ENCODE measurements at regions not wholly inside any gene's neighbourhood (a gene's known extent, or its start where the extent isn't known, plus 50 kb on each side); places are given as distances from the start of the nearest gene placed in this dataset.

GRCh38 chr16:50986453-50986852, 164.6 kb downstream of the SALL1 start:
- Histone ChIP-seq H3K9ac (replicated peaks in 1 of 4; ENCODE audit: extremely low read depth in 1 of 4, low read depth in 3 of 4, low read length in 3 of 4) (no peak overlapping the region), H3K4me1 (replicated peaks in 1 of 4; ENCODE audit: control insufficient read depth in 3 of 4, insufficient read depth in 4 of 4, low read length in 3 of 4) (no peaks in the 10 kb centered on the region), H3K23ac (ENCODE audit: insufficient read length) (no peak overlapping the region), H2BK120ac (replicated peaks; ENCODE audit: low read depth, low read length) (no peak overlapping the region), H2BK5ac (ENCODE audit: low read depth, low read length) (no peak overlapping the region), H3K4me2 (ENCODE audit: insufficient read depth in 1 of 2, low read depth in 2 of 2, low read length in 2 of 2) (no peak overlapping the region), H3K4ac (replicated peaks; ENCODE audit: insufficient read length, low read depth, low read length) (no peak overlapping the region), H2BK12ac (ENCODE audit: low read depth, low read length) (no peak overlapping the region), H3K79me2 (ENCODE audit: control insufficient read depth in 1 of 2, insufficient read depth in 2 of 2, low read length in 2 of 2) (no peaks in the 10 kb centered on the region), H4K20me1 (replicated peaks in 1 of 2; ENCODE audit: control insufficient read depth in 1 of 2, insufficient read depth in 2 of 2, low read length in 2 of 2) (no peaks in the 10 kb centered on the region), H3K56ac (replicated peaks; ENCODE audit: insufficient read length, low read depth, low read length) (no peak overlapping the region), H3K27me3 (replicated peaks in 1 of 4; ENCODE audit: control insufficient read depth in 3 of 4, extremely low read depth in 1 of 4, insufficient read depth in 3 of 4, low read length in 3 of 4) (no peaks in the 10 kb centered on the region), H4K91ac (replicated peaks; ENCODE audit: insufficient read length, low read length) (no peak overlapping the region), H3K4me3 (ENCODE audit: extremely low read depth in 1 of 4, insufficient read depth in 2 of 4, low read depth in 3 of 4, low read length in 4 of 4) (no peak overlapping the region), H2AFZ (ENCODE audit: low read length) (no peak overlapping the region), H3K27ac (ENCODE audit: low read depth, low read length) (no peak overlapping the region), H2BK20ac (ENCODE audit: low read length) (no peak overlapping the region), H2BK15ac (ENCODE audit: low read length) (no peak overlapping the region), H3K36me3 (ENCODE audit: control insufficient read depth in 2 of 4, insufficient read depth in 4 of 4, low read length in 3 of 4) (no peaks in the 10 kb centered on the region), H3K9me3 (ENCODE audit: insufficient read depth in 2 of 2, low read depth in 1 of 2, low read length in 1 of 2) (no peaks in the 10 kb centered on the region), H3K23me2 (ENCODE audit: low read depth, low read length) (no peaks in the 10 kb centered on the region), H3K18ac (ENCODE audit: extremely low read depth, low read length) (no peak overlapping the region), H3K14ac (ENCODE audit: insufficient read length) (no peak overlapping the region), H4K8ac (ENCODE audit: extremely low read depth, insufficient read depth, low read length) (no peak overlapping the region), H3K79me1 (ENCODE audit: low read depth, low read length) (no peaks in the 10 kb centered on the region), H2AK5ac (ENCODE audit: low read depth, low read length) (no peak overlapping the region), H4K5ac (ENCODE audit: insufficient read length, low read depth, low read length) (no peak overlapping the region)
- TF ChIP-seq TAF1 (IDR thresholded peaks at IDR 0.05; ENCODE audit: low read depth, low read length) = no peak
- TF ChIP-seq SP1 (IDR thresholded peaks at IDR 0.05; ENCODE audit: low read depth, low read length) = no peak
- no peak for TF ChIP-seq ATF3 (IDR thresholded peaks at IDR 0.05; ENCODE audit: insufficient read depth, low read depth, low read length)
- DNase-seq (ENCODE audit: low read depth in 1 of 2, low spot score in 2 of 2) = no peak
- ChIA-PET POLR2A (ENCODE audit: partially characterized antibody) (no interaction called here), CTCF (ENCODE audit: partially characterized antibody) (interaction anchor here (0.6 kb wide), 1 partner anchor 468 kb away, joined by 4 read pairs; no protein-coding TSS in a partner anchor)
- no peak for FAIRE-seq
- WGBS, 2 experiments (ENCODE audit: extremely low coverage in 1 of 2, insufficient coverage in 1 of 2, insufficient read length in 1 of 2, insufficient replicate concordance in 2 of 2, low coverage in 1 of 2, low lambda C conversion rate in 2 of 2, missing lambda C conversion rate in 1 of 2) = 73% methylated on average over 5 of the region's 5 CpGs; no CpG with 5 or more reads in 1 of the 2 experiments
